C4-2B (cell line): ENCODE measurements at regions not wholly inside any gene's neighbourhood (a gene's known extent, or its start where the extent isn't known, plus 50 kb on each side); places are given as distances from the start of the nearest gene placed in this dataset.

Source experiments
- ZFX ChIP-seq: fragments of 450-650 bp; IDR thresholded peaks from 2 replicates; pipeline ENCODE4 v1.6.1; 2017
- TF ChIP-seq, protein P1 (sequence below): fragments of 450-650 bp; conservative IDR thresholded peaks from 2 replicates; pipeline ENCODE4 v1.5.1; 2017; ENCODE audit warnings: mild to moderate bottlenecking

DNA sequence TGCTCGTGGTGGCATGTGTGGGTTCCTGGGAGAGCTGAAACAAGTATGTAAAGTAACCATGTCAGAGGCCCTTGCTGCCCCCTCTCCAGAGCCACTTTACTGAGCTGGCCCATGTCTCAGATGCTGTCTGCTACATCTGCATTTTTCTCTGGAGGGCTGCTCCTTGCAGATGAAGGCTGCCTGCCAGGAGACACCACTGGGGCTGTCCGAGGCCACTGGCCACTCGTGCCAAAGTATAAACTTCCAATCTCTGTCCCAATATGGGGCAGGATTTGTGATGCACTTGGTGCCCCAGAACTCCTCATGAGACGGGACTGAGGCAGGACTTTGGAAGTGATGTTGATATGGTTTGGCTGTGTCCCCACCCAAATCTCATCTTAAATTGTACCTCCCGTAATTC is 478.4 kb upstream of the B3GAT1 start:
- TF ChIP-seq, protein P1, sequence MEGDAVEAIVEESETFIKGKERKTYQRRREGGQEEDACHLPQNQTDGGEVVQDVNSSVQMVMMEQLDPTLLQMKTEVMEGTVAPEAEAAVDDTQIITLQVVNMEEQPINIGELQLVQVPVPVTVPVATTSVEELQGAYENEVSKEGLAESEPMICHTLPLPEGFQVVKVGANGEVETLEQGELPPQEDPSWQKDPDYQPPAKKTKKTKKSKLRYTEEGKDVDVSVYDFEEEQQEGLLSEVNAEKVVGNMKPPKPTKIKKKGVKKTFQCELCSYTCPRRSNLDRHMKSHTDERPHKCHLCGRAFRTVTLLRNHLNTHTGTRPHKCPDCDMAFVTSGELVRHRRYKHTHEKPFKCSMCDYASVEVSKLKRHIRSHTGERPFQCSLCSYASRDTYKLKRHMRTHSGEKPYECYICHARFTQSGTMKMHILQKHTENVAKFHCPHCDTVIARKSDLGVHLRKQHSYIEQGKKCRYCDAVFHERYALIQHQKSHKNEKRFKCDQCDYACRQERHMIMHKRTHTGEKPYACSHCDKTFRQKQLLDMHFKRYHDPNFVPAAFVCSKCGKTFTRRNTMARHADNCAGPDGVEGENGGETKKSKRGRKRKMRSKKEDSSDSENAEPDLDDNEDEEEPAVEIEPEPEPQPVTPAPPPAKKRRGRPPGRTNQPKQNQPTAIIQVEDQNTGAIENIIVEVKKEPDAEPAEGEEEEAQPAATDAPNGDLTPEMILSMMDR = no peak
- no peak for TF ChIP-seq ZFX
